NCI-H345 (cell line): ENCODE measurements at regions not wholly inside any gene's neighbourhood (a gene's known extent, or its start where the extent isn't known, plus 50 kb on each side); places are given as distances from the start of the nearest gene placed in this dataset.

Experiments
- DNase-seq: peaks from one replicate; lab custom pipeline; 2025; lab: John Stamatoyannopoulos, UW

DNA sequence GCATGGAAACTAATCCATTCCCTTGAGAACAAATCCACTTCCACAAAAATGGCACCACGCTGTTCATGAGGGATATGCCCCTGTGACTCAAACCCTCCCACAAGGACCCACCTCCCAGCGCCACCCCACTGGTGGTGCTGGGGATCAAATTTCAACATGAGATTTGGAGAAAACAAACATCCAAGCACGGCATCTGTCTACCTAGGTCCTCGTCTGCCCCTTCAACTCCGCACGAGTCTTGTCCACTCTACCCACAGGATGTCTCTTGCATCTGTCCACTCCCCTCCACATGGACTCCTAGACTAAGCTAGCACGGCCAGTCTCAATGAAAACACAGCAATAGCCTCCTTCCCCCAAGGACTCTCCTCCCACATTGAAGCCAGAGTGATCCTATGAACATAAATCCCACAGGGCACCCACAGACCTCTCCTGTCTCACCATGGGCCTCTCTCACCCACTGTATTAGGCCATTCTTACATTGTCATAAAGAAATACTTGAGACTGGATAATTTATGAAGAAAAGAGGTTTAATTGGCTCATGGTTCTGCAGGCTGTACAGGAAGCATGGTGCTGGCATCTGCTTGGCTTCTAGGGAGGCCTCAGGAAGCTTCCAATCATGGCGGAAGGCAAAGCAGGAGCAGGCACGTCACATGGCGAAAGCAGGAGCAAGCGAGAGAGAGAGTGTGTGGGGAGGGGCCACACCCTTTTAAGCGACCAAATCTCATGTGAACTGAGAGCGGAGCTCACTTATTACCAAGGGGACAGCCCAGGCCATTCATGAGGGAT lies 101.4 kb downstream of the TOMM20 start:
- no peak for DNase-seq

DNA sequence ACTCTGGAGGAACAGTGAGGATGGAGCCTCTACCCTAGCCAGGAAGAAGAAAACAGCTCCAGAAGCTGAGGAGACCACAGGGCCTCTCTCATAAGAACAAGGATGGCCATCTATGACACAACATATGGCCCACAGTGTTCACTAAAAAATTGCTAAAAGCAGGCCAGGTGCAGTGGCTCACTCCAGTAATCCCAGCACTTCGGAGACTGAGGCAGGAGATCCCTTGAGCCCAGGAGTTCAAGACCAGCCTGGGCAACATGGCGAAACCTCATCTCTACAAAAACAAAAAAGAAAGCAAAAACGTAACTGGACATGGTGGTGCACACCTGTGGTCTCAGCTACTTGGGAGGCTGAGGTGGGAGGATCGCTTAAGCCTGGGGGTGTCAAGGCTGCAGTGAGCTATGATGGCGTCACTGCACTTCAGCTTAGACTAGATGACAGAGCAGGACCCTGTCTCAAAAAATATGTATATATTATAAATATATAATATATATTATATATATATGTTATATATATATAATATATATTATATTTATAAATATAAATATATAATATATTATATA lies 103.1 kb downstream of the TOMM20 start:
- no peak for DNase-seq

DNA sequence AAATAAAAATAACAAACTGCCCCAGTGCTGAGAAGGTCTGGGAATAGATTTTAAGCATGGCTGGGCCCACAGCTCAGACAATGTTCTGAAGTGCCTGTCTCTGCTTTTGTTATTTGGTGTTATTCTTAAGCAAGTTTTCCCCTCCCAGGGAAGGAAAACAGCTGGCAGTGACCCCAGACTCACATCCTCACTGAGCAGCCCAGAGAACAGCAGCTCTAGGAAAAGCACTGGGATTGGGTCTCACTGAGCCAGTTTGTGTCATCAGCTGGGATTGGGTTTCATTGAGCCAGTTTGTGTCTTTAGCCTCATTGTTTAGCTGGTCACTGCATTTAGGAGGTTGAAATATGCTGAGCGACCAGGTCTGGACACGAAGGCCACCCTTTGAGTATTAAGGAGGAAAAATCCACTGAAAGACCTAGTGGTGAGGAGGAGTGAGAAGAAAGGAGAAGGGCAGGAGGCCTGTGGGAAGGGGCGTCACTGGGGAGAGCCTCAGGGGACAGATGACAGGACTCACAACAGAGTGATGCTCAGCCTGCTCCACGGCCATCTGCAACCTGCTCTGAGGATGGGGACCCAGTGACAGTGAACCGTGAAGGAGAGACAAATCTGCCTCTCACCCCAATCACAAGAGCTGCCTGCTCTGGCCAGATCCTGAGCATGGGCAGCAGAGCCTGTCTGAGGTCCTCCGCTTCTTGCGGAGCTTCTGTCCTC lies 103.8 kb downstream of the TOMM20 start:
- no peak for DNase-seq

DNA sequence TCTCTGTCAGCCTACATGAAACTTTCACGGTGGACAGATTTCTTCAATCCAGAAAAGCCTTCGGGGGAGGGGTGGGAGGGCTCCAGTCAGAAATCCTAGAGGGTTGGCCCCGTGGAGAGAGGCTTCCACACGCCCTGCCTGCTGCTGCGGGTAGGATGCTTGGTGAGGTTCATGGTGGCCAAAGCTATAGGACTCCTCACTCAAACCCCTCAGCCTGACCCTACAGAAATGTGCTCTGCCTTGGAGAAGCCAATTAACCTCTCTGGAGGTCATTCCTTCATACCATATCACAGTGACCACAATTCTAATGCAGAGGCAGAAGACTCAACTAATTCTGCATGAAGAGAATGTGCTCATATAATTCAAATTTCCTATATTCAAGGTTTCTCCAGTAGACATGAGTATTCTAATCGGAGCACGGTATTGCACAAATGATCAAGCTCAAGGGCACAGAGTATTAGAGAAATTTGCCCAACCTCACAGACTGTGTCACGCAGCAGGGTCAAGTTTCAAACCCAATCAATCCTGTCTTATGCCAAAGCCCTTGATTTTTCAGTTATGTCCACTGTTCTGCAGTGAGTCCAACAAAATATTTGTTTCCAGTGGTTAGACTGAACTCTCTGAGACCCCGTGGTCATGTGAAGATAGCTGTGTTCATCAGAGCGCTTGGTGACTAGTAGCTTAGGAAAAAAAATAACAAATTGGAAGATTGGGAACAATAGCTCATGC lies 104.8 kb downstream of the TOMM20 start:
- no peak for DNase-seq

DNA sequence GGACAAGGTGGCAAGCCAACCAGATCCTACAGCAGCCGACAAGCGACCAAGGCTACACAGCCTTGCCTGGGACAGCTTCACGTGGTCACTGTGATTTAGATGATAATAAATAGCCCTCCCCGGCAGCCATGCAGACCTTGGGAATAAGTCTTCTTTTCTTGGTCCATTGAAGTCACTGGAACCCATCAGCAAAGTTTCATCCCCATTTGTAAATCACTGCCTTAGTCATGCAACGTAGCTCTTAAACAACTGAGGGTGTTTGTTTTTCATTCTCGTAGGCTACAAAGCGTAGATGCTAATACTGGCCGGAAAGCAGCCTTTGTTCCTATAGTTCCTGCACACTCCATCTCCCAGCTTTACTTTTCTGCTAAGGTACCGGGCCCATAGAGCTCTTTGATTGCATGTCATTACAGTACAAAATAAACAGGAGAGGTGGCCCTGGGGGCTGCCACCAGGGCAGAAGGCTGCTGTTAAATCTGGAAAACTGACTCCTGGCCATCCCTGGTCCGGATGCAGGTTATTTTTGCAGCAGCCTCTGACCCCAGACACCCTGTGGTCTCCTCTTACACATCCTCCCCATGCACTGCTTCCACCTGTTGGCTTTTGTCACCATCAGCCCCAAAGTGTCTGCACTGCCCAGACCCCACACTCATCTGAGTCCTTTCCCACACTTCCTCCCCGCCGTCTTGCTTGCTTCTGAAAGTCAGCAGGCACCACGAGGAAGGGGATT lies 105.5 kb downstream of the TOMM20 start:
- DNase-seq = no peak

DNA sequence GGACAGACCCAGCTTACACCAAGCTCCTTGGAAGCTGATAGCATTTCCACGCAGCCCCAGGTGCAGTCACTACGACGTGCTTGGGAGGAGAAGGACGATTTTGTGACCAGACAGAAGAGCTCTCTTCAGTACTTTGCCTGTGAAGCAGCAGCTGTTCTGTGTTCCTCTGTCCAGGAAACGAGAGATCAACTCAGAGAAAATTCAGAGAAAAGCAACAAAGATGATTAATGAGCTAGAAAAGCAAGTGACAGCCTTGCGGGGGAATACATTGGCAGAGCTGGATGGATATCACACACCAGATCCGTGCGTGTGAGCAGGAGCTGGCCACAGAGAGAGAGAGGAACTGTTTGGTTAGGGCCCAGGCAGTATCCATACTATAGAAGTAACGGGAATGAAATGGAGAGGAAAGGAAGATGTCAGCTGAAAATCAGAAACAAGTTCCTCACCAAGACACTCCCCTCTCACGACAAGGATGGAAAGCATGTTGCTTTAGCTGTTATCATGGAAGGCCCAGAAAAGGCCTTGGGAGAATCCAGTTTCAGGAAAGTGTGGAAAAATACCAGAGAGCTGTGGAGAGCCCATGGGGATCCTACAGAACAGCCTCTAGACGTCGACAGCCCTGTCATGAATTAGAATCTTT lies 106.2 kb downstream of the TOMM20 start:
- DNase-seq = no peak

DNA sequence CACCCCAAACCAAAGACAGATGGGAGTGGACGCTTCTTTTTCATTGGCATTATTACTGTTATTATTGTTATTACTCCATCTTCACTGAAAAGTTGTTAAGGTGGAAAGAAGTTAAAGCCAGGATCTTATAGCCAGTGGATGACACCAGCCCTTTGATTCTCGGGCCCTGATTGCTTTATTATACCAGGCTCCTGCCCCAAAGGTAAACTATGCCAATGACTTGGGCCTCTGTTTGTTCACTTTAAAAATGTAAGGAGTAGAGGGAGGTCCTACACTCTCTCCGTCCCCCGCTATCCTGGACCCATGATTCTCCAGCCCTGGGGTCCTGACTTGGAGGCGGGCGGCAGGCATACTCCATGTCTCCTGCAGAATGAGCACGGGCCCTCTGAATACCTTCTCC lies 106.8 kb downstream of the TOMM20 start:
- no peak for DNase-seq

DNA sequence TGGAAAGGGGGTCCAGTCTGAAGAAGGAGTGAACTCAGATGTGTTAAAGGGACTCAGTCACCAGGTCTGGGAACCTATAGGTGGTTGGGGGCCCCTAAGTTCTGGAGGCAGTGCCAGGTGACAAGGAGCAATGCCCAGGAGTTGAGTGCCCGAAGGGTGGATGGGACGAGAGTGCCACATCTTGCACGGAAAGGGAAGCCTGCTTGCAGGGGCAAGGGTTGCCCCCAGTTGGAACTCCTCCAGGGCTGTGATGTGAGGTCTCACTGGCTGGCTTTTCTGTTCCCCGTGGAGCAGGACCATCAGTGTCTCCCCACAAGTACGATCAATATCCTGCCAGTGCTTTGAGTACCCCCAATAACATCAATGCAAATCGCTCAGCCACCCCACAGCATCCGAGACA lies 107.3 kb downstream of the TOMM20 start:
- no peak for DNase-seq

DNA sequence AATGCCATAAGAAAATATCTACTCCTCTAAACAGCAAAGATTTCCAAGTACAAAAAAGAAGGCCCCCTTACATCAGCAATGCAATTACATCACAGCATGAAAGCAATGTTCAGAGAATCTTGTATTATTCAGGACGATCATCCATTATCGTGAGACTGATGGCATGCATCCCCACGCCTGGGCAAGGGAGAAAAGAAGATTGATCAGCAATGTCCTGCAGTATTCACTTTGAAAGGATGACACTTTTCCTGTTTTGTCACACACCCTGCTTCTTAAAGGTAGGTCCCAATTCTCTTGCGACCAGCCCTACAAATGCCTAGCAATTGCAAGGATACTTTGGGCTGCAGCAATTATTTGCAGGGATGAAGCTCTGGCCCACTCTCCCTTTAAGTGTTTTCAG lies 108.7 kb downstream of the TOMM20 start:
- DNase-seq = no peak

DNA sequence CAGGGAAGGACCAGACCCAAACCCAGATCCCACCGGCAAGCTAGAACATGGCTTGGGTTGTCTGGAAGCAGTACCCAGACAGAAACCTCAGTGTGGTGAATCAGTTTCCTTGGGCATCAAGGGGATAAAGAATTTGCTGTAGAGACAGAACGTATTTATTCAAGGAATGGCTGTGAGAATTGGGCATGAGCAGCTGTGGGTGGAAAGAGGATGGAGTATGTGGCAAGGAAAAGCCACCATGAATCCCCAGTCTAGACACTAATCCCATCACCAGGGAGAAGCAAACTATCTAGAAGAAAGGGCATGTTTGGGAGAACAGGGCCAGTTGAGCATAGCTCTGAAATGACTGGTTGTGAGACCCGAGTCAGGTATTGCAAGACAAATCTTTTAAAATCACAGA lies 109.2 kb downstream of the TOMM20 start:
- no peak for DNase-seq

DNA sequence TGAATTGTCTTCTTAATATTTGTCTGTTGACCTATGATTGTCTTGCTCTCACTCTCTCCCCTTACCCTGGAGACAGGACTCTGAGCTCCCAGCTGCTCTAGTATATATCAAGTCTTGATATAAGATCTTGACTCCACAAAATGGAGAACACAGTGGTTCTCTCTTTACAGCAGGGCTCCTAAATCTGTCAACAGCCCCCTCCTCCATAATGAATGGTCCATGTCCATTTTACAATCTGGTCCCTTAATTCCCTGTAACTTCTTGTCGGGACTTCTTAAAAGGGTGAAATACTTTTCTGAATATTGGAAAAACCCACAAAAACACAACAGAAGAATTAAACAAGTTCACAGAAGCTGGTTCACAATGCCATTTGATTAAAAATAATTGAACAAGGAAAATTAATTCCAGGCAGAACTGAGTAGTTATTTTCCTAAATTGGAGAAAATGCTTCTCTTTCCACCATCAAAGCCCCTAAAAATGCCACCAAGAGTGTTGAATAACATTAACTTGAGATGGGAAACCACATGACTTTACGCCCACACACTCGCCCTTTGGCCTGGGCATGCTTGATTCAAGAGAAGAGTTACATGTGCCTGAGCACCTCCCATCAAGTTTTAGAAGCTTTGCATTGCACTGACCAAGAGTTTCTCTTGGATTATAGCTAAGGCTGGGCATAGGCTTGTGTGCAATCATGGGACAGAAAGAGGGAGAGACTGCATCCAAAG lies 109.8 kb downstream of the TOMM20 start:
- DNase-seq = no peak

DNA sequence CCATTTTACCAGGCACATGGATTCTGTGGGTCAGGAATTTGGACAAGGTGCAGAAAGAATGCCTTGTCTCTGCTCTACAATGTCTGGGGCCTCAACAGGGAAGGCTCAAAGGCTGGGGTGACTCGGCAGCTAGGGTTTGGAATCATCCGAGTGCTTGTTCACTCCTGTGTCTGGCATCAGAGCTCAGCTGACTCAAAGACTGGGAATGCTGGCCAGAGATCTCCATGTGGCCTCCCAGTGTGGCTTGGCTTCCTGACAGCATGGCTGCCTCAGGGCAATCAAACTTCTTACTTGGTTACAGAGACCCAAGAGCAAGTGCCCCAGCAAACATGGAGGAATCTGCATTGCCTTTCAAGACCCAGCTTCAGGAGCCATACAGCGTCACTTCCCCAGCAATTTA lies 110.5 kb downstream of the TOMM20 start:
- DNase-seq = no peak

DNA sequence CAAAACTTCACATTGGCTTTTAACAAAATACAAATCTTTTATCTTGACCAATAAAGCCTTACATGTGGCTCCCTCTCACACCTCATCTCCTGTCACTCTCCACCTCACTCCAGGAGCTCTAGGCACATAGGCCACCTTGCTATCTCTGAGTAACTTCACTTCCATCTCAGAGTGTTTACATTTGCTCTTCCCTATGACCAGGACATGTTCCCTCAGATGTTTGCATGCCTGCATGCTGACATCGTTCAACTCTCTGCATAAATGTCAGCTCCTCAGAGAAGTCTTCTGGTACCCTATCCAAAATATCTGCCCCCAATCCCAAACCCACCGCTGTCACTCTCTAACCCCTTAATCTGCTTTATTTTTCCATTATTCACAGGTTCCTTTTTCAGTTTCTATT lies 110.9 kb downstream of the TOMM20 start:
- DNase-seq = no peak

DNA sequence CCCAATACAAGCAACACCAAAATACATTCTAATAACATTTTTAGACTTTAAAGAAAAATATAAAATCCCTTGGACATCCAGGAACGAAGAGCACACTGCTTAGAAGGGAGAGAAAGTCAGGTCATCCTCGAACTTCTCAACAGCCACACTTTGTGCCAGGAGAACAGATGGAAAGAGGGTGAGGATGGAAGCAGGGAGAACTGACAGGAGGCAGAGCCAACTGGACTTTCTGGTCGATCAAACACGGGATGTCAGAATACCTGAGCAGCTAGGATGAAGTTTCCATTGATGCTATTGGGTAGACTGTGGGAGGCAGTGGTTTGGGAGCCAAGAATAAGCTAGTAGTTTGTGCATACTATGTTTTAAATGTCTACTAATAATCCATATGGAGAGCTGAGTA lies 111.4 kb downstream of the TOMM20 start:
- DNase-seq = no peak

DNA sequence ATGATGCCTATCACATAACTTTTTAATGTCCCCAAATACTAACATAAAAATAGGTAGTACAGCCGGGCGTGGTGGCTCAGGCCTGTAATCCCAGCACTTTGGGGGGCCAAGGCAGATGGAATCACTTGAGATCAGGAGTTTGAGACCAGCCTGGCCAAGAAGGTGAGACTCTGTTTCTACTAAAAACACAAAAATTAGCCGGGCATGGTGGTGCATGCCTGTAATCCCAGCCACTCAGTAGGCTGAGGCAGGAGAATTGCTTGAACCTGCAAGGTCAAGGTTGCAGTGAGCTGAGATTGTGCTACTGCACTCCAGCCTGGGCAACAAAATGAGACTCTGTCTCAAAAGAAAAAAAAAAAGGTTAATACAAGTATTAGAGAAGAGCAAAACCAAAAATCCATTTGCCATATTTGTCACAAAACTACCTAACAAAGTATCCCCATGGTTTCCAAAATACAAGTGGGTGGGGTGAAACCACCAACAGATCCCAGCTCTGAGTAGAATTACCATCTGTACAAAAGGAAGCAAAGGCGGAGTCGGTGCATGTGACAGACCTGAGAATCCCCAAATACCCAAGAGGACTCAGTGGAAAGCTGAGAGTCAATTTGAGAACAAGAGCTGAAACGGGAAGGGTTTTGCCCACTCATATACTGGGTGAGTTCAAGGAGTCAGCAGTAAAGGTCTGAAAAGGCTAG lies 113.2 kb downstream of the TOMM20 start:
- DNase-seq = no peak

DNA sequence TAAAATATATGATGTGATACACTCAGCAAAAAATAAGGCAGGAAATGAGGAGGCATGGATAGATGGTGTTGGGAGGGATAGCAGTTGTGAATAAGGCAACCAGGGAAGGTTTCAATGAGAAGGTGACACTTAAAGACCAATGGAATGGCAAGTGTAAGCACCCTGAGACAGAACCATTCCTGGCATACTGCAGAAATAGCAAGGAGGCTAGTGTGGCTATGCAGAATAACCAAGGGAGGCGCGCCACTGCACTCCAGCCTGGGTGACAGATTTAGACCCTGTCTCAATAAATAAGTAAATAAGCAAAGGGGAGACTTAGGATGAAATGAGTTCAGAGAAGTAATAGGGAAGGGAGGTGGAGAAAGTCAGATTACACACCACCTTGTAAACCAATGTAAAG lies 113.9 kb downstream of the TOMM20 start:
- no peak for DNase-seq

DNA sequence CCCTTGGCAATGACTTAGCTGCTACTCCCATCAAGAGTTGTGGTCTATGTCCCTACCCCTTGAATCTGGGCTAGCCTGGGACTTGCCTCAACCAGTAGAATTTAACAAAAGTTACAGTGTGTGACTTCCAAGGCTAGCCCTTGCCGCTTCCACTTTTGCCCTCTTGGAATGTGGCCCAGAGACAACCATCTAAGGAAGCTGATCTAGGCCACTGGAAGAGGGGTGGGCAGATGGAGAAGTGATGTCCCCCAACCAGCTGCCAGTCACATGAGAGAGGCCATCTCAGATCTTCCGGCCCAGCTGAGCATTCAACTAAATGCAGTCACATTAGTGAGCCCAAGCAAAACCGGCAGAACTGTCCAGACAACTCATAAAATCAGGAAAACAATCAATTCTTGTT lies 115.1 kb downstream of the TOMM20 start:
- no peak for DNase-seq

DNA sequence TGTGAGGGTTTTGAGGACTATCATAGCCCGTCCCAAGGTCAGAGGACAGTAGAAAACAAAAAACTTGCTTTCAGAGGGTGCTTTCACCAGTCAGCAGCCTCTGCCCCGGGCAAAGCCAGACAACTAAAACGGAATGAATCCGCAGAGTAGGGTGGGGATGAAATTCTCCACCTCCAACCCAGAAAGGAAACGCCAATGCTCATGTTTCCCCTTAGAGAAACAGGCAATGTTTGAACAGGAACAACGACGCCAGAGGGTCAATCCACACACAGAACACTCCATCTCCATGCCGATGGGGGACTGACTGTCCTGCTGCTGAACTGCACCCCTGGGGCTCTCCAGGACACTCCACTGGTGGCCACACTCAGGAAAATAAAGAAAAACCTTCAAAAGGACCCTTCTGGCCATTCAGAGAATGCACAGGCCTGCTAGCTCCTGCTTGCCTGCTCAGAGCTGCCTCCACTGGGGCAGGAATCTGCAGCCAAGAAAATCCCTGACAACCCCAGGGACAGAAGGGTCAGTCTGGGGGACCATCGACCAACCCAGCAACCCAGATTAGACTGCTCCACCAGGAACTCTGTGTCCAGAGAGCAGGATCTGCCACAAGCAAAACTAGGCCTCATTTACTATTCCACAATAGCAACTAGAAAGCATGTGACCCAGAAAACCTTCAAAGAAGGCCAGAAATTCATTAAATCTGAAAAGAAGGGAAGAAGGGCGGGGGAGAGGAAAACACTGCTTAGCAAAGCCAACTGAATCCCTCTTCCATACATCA lies 116.0 kb downstream of the TOMM20 start:
- no peak for DNase-seq
